Left renal pelvis (tissue), 4 donors: ENCODE measurements at regions not wholly inside any gene's neighbourhood (a gene's known extent, or its start where the extent isn't known, plus 50 kb on each side); places are given as distances from the start of the nearest gene placed in this dataset.
"Not testable (repeated sequence)": the region's sequence is repeated elsewhere in the genome, so short reads cannot be mapped to it uniquely, and the experiment has no call there.

Experiments used
- DNase-seq, 4 donors: peaks; one replicate each; pipeline ENCODE4 v3.0.0-alpha.2; 2013; ENCODE audit warnings: low read depth in 4 of 4, low spot score in 3 of 4

DNA sequence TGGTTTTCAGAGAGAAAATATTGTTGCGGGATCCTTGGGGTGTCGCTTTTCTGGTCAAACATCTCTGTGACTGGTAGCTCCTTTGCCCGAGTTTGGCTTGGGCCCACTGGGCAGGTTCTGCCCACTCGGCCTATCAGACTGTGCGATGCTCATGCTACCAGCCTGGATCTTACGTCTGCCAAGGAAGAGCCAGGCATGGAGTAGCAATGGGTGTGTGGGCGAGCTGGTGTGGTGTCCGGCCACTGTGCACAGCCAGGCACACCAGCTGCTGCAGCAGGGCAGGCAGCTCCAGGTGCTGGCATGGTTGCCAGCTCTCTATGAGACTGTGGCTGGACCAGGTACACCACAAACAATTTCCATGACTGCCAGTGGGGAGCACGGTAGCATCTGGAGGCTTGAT, 1351.8 kb upstream of the PCDH20 start:
- DNase-seq: no peak

DNA sequence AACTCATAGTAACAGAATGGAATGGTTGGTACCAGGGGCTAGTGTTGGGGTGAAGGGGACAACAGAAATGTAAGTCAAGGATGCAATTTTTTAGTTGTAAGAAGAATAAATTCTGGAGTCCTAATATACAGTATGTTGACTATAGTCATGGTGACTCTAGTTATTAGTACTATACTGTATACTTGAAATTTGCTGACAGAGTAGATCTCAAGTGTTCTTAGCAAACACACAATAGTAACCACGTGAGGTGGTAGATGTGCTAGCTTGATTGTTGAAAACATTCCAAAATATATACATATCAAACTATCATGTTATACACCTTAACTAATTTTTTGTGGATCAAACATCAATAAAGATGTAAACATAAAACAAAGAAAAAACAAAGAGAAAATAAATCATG, 1345.1 kb upstream of the PCDH20 start:
- no peak for DNase-seq

GRCh38 chr13:62747629-62748028, 1332.0 kb upstream of the PCDH20 start:
- no peak for DNase-seq

GRCh38 chr13:62747152-62747551, 1331.5 kb upstream of the PCDH20 start:
- no peak for DNase-seq

DNA sequence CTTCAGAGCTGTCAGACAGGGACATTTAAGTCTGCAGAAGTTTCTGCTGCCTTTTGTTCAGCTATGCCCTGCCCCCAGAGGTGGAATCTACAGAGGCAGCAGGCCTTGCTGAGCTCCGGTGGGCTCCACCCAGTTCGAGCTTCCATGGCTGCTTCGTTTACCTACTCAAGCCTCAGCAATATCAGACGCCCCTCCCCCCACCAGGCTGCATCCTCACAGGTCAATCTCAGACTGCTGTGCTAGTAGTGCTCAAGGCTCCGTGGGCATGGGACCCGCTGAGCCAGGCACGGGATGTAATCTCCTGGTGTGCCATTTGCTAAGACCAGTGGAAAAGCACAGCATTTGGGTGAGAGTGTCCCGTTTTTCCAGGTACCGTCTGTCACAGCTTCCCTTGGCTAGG, 1314.1 kb upstream of the PCDH20 start:
- not testable (repeated sequence) for DNase-seq

DNA sequence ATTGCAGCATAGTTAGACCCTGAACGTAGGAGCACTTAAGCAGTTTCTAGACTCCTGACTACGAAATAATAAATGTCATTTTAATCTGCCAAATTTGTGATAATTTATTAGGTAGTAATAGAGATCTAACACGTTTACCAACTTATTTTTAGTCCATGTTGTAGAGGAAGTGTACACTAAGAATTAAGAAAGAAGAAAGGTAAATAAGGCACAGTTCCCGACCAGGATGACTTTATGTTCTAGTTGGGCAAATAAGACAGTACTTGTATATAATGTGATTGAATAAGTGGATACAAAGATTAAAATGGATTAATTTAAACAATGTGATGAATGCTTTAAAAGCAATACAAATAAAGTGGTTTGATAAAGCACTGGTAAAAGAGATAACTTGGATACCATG, 1306.2 kb upstream of the PCDH20 start:
- no peak for DNase-seq

DNA sequence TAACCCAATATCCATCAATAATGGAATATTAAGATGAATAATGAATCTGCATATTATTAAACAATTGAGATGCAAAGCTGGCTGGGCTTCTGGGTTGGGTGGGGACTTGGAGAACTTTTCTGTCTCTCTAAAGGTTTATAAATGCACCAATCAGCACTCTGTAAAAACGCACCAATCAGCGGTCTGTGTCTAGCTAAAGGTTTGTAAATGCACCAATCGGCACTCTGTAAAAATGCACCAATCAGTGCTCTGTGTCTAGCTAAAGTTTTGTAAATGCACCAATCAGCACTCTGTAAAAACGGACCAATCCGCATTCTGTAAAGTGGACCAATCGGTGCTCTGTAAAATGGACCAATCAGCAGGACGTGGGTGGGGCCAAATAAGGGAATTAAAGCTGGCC, 1296.3 kb upstream of the PCDH20 start:
- not testable (repeated sequence) for DNase-seq

DNA sequence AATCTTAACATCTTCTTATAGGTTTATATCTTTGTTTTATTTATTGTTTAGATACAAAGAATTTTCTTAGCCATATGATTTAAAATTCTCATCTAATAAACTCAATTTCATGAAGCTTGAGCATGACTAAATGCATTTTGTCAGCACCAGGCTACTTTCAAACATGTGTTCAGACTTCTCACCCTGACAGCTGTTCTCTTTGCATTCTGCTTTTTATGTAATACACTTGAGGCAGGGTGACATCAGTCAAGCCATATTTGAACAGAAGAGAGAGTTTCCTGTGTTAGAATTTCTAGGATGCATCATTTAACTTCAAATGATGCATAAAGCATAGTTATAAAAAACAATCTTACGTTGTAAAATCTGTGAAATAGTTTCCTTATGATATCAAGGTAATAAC, 1295.1 kb upstream of the PCDH20 start:
- DNase-seq: no peak

DNA sequence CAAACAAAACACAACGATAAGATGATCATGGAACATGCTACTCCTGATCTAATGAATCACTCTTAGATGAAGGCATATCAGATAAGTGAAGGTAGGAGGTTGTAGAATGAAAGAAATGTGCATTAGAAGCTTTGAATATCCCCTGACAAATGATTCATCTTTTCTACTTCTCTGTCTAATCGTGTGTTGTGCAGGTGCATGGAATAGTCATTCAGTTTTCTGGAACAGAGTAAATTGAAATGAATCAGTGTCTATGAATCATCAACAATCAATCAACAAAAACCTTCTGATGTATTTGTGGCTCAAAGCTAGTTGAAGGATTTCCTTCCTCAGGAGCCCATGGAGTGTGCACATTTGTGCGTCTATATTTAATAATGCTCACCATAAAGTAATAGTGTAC, 1290.4 kb upstream of the PCDH20 start:
- DNase-seq: no peak

GRCh38 chr13:62704875-62705274, 1289.2 kb upstream of the PCDH20 start:
- DNase-seq: no peak

GRCh38 chr13:62702502-62702901, 1286.9 kb upstream of the PCDH20 start:
- DNase-seq: no peak

DNA sequence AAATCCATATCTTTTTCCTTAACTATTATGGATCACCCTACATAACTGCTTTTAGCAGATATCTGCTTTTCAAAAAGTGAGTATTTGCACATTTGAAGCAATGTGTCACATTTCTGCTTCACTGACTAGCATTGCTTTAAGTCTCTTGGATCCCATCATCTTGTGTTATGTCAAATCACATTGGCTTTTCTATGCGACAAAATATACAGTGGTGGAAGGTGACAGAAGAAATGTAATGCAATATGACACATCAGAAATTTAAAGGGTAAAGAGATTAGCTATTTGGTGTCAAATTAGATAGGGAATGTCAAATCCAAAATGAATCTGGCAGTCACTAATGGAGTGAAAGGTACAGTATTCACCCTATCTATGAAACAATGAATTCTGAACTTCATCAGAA, 1282.1 kb upstream of the PCDH20 start:
- no peak for DNase-seq

DNA sequence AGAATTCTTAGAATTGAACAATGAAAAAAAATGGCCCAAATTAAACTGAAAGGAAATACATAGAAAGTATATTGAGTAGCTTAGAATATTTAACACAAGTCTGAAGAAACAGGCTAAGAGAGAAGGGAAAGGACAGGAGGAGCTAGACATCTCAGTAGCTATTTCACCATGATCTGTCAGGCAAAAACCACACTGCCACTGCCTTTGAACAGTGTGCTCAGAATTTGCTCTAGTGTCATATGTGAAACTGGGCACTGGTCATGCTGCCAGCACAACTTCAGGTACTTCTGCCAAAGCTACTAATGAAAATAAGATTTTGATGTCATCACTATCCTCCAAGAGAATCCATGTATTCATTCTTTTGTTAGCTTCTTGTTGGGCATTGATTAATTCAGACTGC, 1280.8 kb upstream of the PCDH20 start:
- no peak for DNase-seq

DNA sequence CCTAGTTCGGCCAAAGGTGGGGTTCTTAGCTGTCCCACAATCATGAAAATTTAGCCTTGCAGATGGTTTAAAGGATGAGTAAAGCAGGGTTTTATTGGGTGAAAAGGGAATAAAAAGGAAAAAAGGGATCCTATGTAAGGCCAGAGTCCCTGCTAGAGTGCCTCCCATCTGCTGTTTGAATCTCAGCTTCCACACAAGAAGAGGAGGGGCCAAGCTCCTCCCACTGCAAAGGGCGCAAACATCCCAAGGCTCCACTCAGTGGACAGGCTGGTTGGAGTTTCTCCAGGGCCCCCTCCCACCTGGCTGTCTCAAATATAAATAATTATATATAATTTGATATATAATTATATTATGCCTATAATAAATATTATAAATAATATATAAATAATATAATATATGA, 1272.1 kb upstream of the PCDH20 start:
- no peak for DNase-seq

DNA sequence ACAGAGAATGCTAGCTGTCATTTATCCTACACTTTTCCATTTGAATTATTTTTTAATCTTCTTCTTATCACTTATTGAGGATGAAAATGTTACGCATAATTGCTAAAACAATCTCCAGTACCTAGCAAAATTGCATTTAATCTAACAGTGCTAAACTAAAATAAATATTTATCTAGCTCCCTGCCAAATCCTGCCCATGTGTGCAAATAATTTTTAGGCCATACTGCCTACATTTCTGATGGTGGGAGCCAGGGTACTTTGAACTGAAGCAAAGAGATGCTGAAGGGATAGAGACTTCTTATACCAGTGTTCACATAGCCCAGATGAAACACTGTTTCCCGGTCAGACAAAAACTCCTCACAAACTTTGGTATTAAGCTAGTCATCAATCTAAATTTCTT, 1268.7 kb upstream of the PCDH20 start:
- no peak for DNase-seq

DNA sequence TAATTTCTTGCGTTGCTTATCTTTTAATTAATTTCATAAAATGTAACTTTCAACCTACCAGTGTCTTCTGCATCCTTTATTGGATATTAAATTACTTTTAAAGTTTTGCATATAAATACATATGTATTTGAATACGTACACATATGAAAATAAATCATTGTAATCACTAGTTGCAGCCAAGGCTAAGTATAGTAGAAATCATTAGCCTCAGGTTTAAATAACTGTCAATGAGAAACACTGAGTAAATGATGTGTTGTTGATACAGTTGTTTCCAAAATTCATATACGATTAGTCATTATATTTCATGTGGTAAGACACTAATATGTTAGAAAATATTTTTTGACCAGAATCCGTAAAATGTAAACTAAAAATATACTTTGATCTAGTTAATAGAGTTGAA, 1267.1 kb upstream of the PCDH20 start:
- no peak for DNase-seq

GRCh38 chr13:62678039-62678438, 1262.4 kb upstream of the PCDH20 start:
- DNase-seq: no peak

DNA sequence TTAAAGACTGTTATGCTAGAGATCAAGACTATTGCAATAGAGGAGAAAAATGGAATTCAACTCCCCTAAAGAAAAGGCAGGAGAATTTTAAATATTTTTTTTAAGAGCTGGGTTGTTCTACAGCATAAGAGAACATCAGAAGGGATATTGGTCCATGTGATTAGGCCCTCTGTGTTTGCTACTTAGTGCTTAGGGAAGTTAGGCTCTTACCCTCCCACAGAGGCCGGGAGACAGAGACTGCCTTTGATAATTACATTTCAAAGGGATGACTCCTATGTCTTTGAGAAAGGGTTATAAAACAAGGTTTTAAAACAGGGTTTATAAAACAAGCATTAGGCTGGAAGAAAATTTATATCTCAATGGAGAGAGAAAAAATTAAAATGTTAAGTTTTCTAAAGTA, 1248.1 kb upstream of the PCDH20 start:
- DNase-seq: no peak

- DNase-seq: no peak
Observed at GRCh38 chr13:62659365-62659764, 1243.7 kb upstream of the PCDH20 start.

- DNase-seq: no peak
Observed at GRCh38 chr13:62653371-62653770, 1237.7 kb upstream of the PCDH20 start.

DNA sequence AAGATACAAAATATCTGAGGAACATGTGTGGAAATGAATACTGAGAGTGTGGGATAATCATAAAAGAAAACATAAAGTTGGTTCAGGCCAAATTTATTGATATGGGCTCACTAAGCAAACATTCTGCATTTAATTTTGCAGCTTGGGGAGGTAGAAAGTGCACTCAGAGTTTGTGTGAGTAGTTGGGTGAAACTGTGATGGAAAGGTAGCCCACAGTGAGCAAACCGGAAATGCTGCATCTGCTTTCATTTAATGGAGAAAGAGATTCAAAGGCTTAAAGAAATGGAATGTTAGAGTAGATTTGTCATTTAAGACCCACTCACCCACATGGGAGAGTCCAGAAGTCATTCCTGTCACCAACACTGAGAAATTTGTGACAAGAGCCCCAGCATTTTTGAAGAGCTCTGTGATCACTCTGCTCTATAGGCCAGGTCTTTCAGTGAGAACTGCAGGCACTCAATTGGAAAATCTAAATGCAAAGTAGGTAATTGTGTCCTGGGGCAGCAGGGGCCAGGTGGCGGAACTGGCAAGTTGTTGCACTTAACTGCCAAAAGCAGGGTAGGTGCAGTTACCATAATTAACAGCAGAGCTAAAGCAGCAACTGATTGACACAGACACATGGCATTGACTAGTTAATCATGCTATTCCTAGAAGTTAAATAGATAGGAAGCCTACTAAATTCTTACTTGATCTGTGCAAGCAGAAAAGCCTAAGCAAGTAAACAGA, 1228.3 kb upstream of the PCDH20 start:
- DNase-seq: no peak

- no peak for DNase-seq
Observed at GRCh38 chr13:62643007-62643483, 1227.4 kb upstream of the PCDH20 start.

DNA sequence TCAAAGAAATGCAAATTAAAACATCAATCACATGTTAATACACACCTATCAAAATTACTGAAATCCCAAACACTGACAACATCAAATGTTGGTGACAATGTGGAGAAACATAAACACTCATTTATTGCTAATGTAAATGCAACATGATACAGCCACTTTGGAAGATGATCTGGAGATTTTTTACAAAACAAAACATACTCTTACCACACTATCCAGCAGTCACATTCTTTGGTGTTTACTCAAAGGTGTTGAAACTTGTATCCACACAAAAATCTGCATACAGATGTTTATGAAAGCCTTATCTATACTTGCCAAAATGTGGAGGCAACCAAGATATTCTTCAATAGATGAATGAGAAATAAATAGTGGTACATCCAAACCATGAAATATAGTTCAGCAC, 1219.5 kb upstream of the PCDH20 start:
- DNase-seq: no peak
